IMR-90 (cell line): ENCODE measurements at regions not wholly inside any gene's neighbourhood (a gene's known extent, or its start where the extent isn't known, plus 50 kb on each side); places are given as distances from the start of the nearest gene placed in this dataset.

ENCODE experiments used
- ATAC-seq: fragments of 200-7000 bp; cut with Tn5 transposase; 2 replicates; pipeline ENCODE4 v1.9.1; 2020; ENCODE audit warnings: low read depth, mild to moderate bottlenecking, moderate library complexity
- BruUV-seq: library from RNA; stranded (reverse); fragments of 400-500 nt; replicated peaks from 2 replicates; lab custom pipeline; 2021; lab: Mats Ljungman, UMichigan
- CTCF ChIA-PET: fragments of 300-600 bp; formaldehyde crosslinking; extraction: SDS; loops from one replicate; lab custom pipeline; 2021; ENCODE audit warnings: antibody characterized with exemption; lab: Yijun Ruan, JAX
- POLR2A ChIA-PET: fragments of 300-600 bp; sonication (Branson Sonifier 250); formaldehyde crosslinking; loops from one replicate; lab custom pipeline; 2022; ENCODE audit warnings: antibody characterized with exemption; ENCODE audit not compliant: unreplicated experiment; lab: Charles Lee
- DNase-seq: peaks from one replicate; pipeline ENCODE4 v3.0.0; 2013
- H2AFZ ChIP-seq: replicated peaks from 2 replicates; pipeline ENCODE3; 2013; ENCODE audit warnings: low read length, mild to moderate bottlenecking; ENCODE audit not compliant: poor library complexity
- H2AK5ac ChIP-seq: 2 replicates; pipeline ENCODE4 v1.6.1; 2013; ENCODE audit warnings: low read depth, low read length, inconsistent platforms
- H2AK9ac ChIP-seq: replicated peaks from 2 replicates; pipeline ENCODE3; 2013; ENCODE audit warnings: mild to moderate bottlenecking, low read depth, low read length, moderate library complexity; ENCODE audit not compliant: poor library complexity
- H2BK120ac ChIP-seq: 2 replicates; pipeline ENCODE4 v1.6.1; 2013; ENCODE audit warnings: low read depth, low read length, inconsistent platforms
- H2BK15ac ChIP-seq: 3 replicates; pipeline ENCODE4 v1.6.1; 2013; ENCODE audit warnings: low read depth, low read length, inconsistent platforms
- H2BK20ac ChIP-seq: 2 replicates; pipeline ENCODE4 v1.6.1; 2013; ENCODE audit warnings: low read depth, mild to moderate bottlenecking, inconsistent platforms, low read length, moderate library complexity
- H2BK5ac ChIP-seq: 2 replicates; pipeline ENCODE4 v1.6.1; 2013; ENCODE audit warnings: mild to moderate bottlenecking, low read depth, low read length, inconsistent platforms; ENCODE audit not compliant: poor library complexity, severe bottlenecking
- H3K14ac ChIP-seq: replicated peaks from 2 replicates; pipeline ENCODE4 v1.6.1; 2013; ENCODE audit warnings: low read depth, low read length, inconsistent platforms
- H3K18ac ChIP-seq: 2 replicates; pipeline ENCODE4 v1.6.1; 2013; ENCODE audit warnings: low read depth, low read length, control low read depth
- H3K23ac ChIP-seq: 2 replicates; pipeline ENCODE4 v1.6.1; 2013; ENCODE audit warnings: low read depth, low read length, inconsistent platforms
- H3K27ac ChIP-seq: 2 replicates; pipeline ENCODE4 v1.5.1; 2013; ENCODE audit warnings: mild to moderate bottlenecking, control low read depth, low read length; ENCODE audit not compliant: insufficient read depth
- H3K27me3 ChIP-seq: 2 replicates; pipeline ENCODE4 v1.6.1; 2013; ENCODE audit warnings: low read length; ENCODE audit not compliant: control insufficient read depth, insufficient read depth
- H3K36me3 ChIP-seq: 2 replicates; pipeline ENCODE4 v1.6.1; 2013; ENCODE audit warnings: low read length, mixed read lengths; ENCODE audit not compliant: control insufficient read depth, insufficient read depth
- H3K4ac ChIP-seq: 2 replicates; pipeline ENCODE4 v1.6.1; 2013; ENCODE audit warnings: low read depth, low read length, inconsistent platforms
- H3K4me1 ChIP-seq: 2 replicates; pipeline ENCODE4 v1.6.1; 2013; ENCODE audit warnings: low read length, mixed read lengths; ENCODE audit not compliant: control insufficient read depth, insufficient read depth
- H3K4me2 ChIP-seq: 2 replicates; pipeline ENCODE4 v1.6.1; 2013; ENCODE audit warnings: low read depth, mild to moderate bottlenecking, control low read depth, low read length, moderate library complexity
- H3K4me3 ChIP-seq: 2 replicates; pipeline ENCODE4 v1.5.1; 2013; ENCODE audit warnings: low read depth, mild to moderate bottlenecking, control low read depth, low read length, moderate library complexity; ENCODE audit not compliant: insufficient read depth
- H3K56ac ChIP-seq: 2 replicates; pipeline ENCODE4 v1.6.1; 2013; ENCODE audit warnings: low read length, inconsistent platforms; ENCODE audit not compliant: insufficient read depth; ENCODE audit errors: extremely low read depth
- H3K79me1 ChIP-seq, 2 experiments: 2 replicates each; pipeline ENCODE4 v1.6.1; 2013; ENCODE audit warnings: low read length in 2 of 2, inconsistent platforms in 1 of 2, low read depth in 1 of 2
- H3K9ac ChIP-seq: 2 replicates; pipeline ENCODE4 v1.6.1; 2013; ENCODE audit warnings: low read depth, low read length, control low read depth
- H3K9me1 ChIP-seq: 2 replicates; pipeline ENCODE4 v1.6.1; 2013; ENCODE audit warnings: low read length, inconsistent platforms; ENCODE audit not compliant: insufficient read depth
- H3K9me3 ChIP-seq: 2 replicates; pipeline ENCODE4 v1.6.1; 2013; ENCODE audit warnings: low read length; ENCODE audit not compliant: control insufficient read depth, insufficient read depth
- H4K20me1 ChIP-seq: 2 replicates; pipeline ENCODE4 v1.6.1; 2013; ENCODE audit warnings: low read length, inconsistent platforms; ENCODE audit not compliant: insufficient read depth
- H4K5ac ChIP-seq: 2 replicates; pipeline ENCODE4 v1.6.1; 2013; ENCODE audit warnings: mild to moderate bottlenecking, low read depth, low read length, control low read depth
- H4K8ac ChIP-seq, 2 experiments: 2 replicates each; pipeline ENCODE4 v1.6.1; 2013; ENCODE audit warnings: low read depth in 2 of 2, low read length in 2 of 2, control low read depth in 1 of 2, inconsistent platforms in 1 of 2
- H4K91ac ChIP-seq: 2 replicates; pipeline ENCODE4 v1.6.1; 2013; ENCODE audit warnings: low read depth, low read length, inconsistent platforms; ENCODE audit not compliant: insufficient read depth
- BHLHE40 ChIP-seq: fragments of 150-350 bp; IDR thresholded peaks from 2 replicates; pipeline ENCODE4 v1.6.1; 2016; ENCODE audit warnings: mild to moderate bottlenecking, low read depth, low read length
- CEBPB ChIP-seq: IDR thresholded peaks from 2 replicates; pipeline ENCODE4 v1.6.1; 2012; ENCODE audit warnings: low read depth, low read length, improper control_type of control experiment
- NFE2L2 ChIP-seq: fragments of 150-350 bp; IDR thresholded peaks from 2 replicates; pipeline ENCODE4 v1.6.1; 2016; ENCODE audit warnings: low read depth, mild to moderate bottlenecking, low read length
- POLR2A ChIP-seq: IDR thresholded peaks from 2 replicates; pipeline ENCODE4 v1.6.1; 2012; ENCODE audit warnings: mild to moderate bottlenecking, low read depth, low read length
- WGBS, 2 experiments: methylation state at CpG; one replicate each; pipeline versions ENCODE4 v1.1.5 to v1.1.7; 2013; ENCODE audit warnings: missing lambda C conversion rate in 2 of 2; ENCODE audit not compliant: insufficient read length in 1 of 2; ENCODE audit errors: extremely low coverage in 2 of 2; 5-methylcytosine and 5-hydroxymethylcytosine counted together
- dilution Hi-C: fragments of 300-500 bp; cut with HindIII; formaldehyde crosslinking; loops from one replicate; pipeline ENCODE4 v1.14.3; 2018; ENCODE audit warnings: low sequenced_read_pairs; ENCODE audit not compliant: unreplicated experiment
- in situ Hi-C: fragments of 300-500 bp; cut with MboI; formaldehyde crosslinking; loops from 3 replicates; pipeline ENCODE4 v1.14.3; 2019; ENCODE audit warnings: low sequenced_read_pairs, inconsistent platforms, mixed read lengths
- intact Hi-C: fragments of 100-400 bp; cut with micrococcal nuclease; formaldehyde crosslinking; loops from 2 replicates; pipeline ENCODE4 v1.10.0; 2022
- TF ChIP-seq, protein P1 (sequence below): fragments of 150-350 bp; IDR thresholded peaks from 2 replicates; pipeline ENCODE4 v1.6.1; 2016; ENCODE audit warnings: low read depth, mild to moderate bottlenecking, low read length, moderate library complexity, borderline replicate concordance

GRCh38 chr5:168096525-168096924 lies 194.9 kb upstream of the WWC1 start:
- Histone ChIP-seq H2BK120ac (no peak overlapping the region), H3K18ac (no peak overlapping the region), H4K8ac (no peak overlapping the region), H3K4ac (no peak overlapping the region), H3K9me1 (no peaks in the 10 kb centered on the region), H2AK5ac (no peak overlapping the region), H4K5ac (no peak overlapping the region), H3K14ac (no peak overlapping the region), H3K27ac (no peak overlapping the region), H3K56ac (no peak overlapping the region), H3K4me3 (no peak overlapping the region), H2AFZ (no peak overlapping the region), H3K4me1 (no peaks in the 10 kb centered on the region), H3K4me2 (no peak overlapping the region), H2BK15ac (no peak overlapping the region), H3K27me3 (no peaks in the 10 kb centered on the region), H3K36me3 (no peaks in the 10 kb centered on the region), H2BK20ac (no peak overlapping the region), H3K9me3 (no peaks in the 10 kb centered on the region), H4K20me1 (no peaks in the 10 kb centered on the region), H3K23ac (no peak overlapping the region), H3K79me1 (no peaks in the 10 kb centered on the region), H2AK9ac (no peak overlapping the region), H4K91ac (no peak overlapping the region), H2BK5ac (no peak overlapping the region), H3K9ac (no peak overlapping the region)
- in situ Hi-C loops, result no loop called here
- ChIA-PET CTCF (no interaction called here), POLR2A (no interaction called here)
- intact Hi-C loops, result no loop called here
- no TSS peak for BruUV-seq
- ATAC-seq (no peak), DNase-seq (no peak)
- TF ChIP-seq, protein P1, sequence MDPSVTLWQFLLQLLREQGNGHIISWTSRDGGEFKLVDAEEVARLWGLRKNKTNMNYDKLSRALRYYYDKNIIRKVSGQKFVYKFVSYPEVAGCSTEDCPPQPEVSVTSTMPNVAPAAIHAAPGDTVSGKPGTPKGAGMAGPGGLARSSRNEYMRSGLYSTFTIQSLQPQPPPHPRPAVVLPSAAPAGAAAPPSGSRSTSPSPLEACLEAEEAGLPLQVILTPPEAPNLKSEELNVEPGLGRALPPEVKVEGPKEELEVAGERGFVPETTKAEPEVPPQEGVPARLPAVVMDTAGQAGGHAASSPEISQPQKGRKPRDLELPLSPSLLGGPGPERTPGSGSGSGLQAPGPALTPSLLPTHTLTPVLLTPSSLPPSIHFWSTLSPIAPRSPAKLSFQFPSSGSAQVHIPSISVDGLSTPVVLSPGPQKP, result no peak
- no peak for TF ChIP-seq POLR2A
- no peak for TF ChIP-seq CEBPB
- TF ChIP-seq BHLHE40, result no peak
- no peak for TF ChIP-seq NFE2L2
- WGBS, 2 experiments, result no CpG with 5 or more reads among the region's 1 CpG
- dilution Hi-C loops, result no loop called here
